ENCODE measurements at regions not wholly inside any gene's neighbourhood (a gene's known extent, or its start where the extent isn't known, plus 50 kb on each side); places are given as distances from the start of the nearest gene placed in this dataset.

DNA sequence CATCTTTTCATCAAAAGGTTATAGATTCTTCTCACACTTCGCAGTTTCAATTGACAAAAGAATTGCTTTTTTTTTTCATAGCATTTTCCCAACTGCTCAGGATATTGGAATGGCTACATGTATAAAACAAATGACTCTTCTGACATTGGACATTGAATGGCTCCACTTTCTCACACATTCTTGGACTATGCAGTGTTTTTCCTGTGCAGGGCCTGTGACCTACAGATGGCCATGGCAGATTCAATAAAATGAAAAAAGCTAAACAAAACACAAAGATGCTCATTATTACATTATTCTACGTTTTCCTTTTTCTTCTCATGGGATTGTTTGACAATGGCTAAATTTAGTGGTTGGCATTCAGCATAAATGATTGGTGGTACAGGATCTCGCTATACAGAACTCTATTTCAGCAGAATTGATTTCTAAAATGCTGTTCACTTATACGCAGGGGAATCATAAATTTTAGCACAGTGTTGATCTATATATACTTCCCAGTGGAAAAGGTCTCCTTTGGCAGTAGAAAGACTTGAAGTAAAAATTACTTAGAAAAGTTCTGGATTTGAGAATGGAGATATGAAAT, 115.6 kb upstream of the ADAMTS5 start:
- TF ChIP-seq, protein P1, sequence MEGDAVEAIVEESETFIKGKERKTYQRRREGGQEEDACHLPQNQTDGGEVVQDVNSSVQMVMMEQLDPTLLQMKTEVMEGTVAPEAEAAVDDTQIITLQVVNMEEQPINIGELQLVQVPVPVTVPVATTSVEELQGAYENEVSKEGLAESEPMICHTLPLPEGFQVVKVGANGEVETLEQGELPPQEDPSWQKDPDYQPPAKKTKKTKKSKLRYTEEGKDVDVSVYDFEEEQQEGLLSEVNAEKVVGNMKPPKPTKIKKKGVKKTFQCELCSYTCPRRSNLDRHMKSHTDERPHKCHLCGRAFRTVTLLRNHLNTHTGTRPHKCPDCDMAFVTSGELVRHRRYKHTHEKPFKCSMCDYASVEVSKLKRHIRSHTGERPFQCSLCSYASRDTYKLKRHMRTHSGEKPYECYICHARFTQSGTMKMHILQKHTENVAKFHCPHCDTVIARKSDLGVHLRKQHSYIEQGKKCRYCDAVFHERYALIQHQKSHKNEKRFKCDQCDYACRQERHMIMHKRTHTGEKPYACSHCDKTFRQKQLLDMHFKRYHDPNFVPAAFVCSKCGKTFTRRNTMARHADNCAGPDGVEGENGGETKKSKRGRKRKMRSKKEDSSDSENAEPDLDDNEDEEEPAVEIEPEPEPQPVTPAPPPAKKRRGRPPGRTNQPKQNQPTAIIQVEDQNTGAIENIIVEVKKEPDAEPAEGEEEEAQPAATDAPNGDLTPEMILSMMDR (IDR thresholded peaks at IDR 0.05): no peak

DNA sequence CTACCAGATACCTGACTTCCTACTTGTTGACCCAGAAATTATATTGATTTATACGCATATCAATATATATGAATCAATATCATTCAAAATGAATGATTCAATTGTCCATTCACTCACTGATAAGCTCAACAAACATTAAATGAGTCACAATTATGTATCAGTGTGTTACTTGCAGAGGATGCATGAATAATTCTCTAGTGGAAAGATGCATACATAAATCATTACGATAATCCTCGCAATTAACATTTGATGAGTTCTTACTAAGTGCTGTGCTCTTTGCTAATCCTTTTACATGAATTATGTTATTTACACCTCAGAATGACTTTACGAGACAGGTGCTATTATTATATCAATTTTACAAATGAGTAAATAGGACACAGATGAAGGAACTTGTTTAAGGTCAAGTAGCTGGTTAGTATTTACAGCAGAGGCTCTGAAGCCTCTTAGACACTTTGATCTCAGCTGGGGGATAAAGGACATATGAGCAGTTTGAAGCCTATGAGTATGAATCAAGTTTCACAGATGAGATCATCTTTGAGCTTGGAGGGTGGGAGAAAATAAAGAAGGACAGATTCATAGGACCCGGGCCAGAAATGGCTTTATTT, 112.8 kb upstream of the ADAMTS5 start:
- Histone ChIP-seq H3K36me3 (no peaks in the 10 kb centered on the region), H3K4me3 (no peak overlapping the region), H3K4me1 (no peaks in the 10 kb centered on the region), H3K9me3 (no peaks in the 10 kb centered on the region), H3K27ac (no peak overlapping the region), H3K27me3 (no peaks in the 10 kb centered on the region)
- TF ChIP-seq, protein P1 (IDR thresholded peaks at IDR 0.05): no peak
- no peak for DNase-seq (ENCODE audit: low spot score)

More for the DNA sequence above, 115.6 kb upstream of the ADAMTS5 start:
- no peak for DNase-seq (ENCODE audit: low spot score)
- Histone ChIP-seq H3K27me3 (no peaks in the 10 kb centered on the region), H3K4me3 (no peak overlapping the region), H3K9me3 (no peaks in the 10 kb centered on the region), H3K4me1 (no peaks in the 10 kb centered on the region), H3K27ac (no peak overlapping the region), H3K36me3 (no peaks in the 10 kb centered on the region)

DNA sequence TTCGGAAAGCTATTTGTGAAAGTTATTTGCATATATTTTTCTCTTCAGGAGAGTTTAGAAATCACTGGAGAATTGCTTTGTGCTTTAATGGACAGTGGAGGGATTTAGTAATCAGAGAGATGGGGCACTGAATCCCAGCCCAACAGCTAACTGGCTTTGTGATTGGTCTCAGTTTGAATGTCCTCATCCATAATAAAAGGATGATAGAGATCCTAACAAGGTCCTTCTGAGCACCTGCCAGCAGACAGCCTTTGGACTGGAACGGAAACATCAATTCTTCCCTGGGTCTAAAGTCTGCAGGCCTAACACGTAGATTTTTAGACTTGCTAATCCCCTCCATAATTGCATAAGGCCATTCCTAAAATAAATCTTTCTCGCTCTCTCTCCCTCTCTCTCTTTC, 112.0 kb upstream of the ADAMTS5 start:
- no peaks in the 10 kb centered on the region for H3K27me3 ChIP-seq
- no peaks in the 10 kb centered on the region for H3K9me3 ChIP-seq
- no peak overlapping the region for H3K27ac ChIP-seq
- no peaks in the 10 kb centered on the region for H3K4me1 ChIP-seq
- no peak overlapping the region for H3K4me3 ChIP-seq
- TF ChIP-seq, protein P1 (IDR thresholded peaks at IDR 0.05): no peak
- no peak for DNase-seq (ENCODE audit: low spot score)
- H3K36me3 ChIP-seq: no peaks in the 10 kb centered on the region

DNA sequence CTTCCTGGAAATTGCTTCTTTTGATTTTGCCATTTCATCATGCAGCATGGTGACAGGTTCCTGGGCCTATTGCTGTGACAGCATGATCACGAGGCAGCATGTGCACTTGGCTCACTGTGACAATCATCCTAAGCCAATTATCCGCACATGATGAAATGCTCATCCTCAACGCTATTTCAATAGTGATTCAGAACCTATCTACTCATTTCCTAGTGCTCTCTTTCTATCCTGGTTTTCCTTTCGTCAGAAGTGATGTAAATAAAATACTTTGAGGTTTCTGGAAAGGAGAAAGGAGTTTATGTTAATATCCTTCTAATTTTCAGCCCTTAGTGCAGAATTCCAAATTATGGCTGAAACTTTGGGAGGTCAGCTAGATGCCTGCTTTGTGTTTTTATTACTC, 110.6 kb upstream of the ADAMTS5 start:
- TF ChIP-seq, protein P1 (IDR thresholded peaks at IDR 0.05): no peak
- no peaks in the 10 kb centered on the region for H3K36me3 ChIP-seq
- DNase-seq (ENCODE audit: low spot score): no peak
- H3K4me3 ChIP-seq: no peak overlapping the region
- no peaks in the 10 kb centered on the region for H3K9me3 ChIP-seq
- H3K4me1 ChIP-seq: no peaks in the 10 kb centered on the region
- H3K27ac ChIP-seq: no peak overlapping the region
- H3K27me3 ChIP-seq: no peaks in the 10 kb centered on the region

DNA sequence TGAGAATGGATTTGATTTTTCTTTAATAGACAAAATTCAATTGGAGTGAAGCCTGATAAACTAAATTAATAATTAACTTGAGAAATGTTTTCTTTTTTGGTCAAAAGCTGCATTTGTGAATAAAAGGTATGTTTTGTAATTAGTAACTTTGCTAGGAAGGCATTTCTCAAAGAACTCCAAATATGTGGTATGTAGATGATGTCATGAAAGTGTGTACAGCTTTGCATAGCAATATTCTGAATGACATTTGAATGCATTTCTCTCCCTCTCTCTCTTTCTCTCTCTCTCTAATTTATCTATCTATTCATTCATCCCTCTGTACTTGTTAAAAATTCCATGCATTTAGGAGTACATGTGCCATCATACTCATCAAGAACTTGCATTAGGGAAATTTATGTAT, 109.1 kb upstream of the ADAMTS5 start:
- Histone ChIP-seq H3K27ac (no peak overlapping the region), H3K4me1 (no peaks in the 10 kb centered on the region), H3K9me3 (no peaks in the 10 kb centered on the region), H3K36me3 (no peaks in the 10 kb centered on the region), H3K27me3 (no peaks in the 10 kb centered on the region), H3K4me3 (no peak overlapping the region)
- TF ChIP-seq, protein P1 (IDR thresholded peaks at IDR 0.05): no peak
- DNase-seq (ENCODE audit: low spot score): no peak
